ENCODE measurements at regions not wholly inside any gene's neighbourhood (a gene's known extent, or its start where the extent isn't known, plus 50 kb on each side); places are given as distances from the start of the nearest gene placed in this dataset.

DNA sequence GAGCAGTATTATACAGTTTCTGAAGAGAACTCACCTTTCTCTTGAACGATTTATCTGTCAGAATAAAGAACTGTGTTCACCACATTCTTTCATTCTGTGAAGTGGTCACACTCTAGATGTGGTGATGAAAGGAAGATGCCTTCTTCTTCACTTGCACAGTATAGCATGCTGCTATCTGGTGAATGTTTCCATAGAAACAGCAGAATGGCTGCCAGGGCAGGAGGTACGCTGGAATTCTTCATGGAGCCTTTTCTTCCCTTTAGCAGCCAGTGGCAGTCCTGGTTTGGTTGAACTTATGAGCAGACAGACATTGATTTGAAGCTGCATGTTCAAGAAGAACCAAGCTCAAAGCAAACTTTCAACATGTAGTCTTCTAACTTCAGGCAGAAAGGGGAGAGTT lies 1157.9 kb upstream of the LRRTM1 start:
- ATAC-seq, result no peak
- TF ChIP-seq POLR2AphosphoS5 (IDR thresholded peaks at IDR 0.05; ENCODE audit: low read depth, low read length), result no peak
- no peak for TF ChIP-seq CTCF (IDR thresholded peaks at IDR 0.05)
- no peak for DNase-seq (ENCODE audit: low read depth, low spot score)
- in situ Hi-C loops (cut with HindIII; ENCODE audit: low pct_unique_long_range_greater_than_20kb, low sequenced_read_pairs), result no loop called here
- H3K27ac ChIP-seq (ENCODE audit: low read length), result no peak overlapping the region
- ChIA-PET POLR2A (no interaction called here), CTCF (no interaction called here)
- no peak overlapping the region for H3K4me3 ChIP-seq (ENCODE audit: low read depth in 2 of 2, low read length in 2 of 2)
- no TSS peak for BruUV-seq (replicated peaks)
- no peaks in the 10 kb centered on the region for H3K4me1 ChIP-seq (ENCODE audit: control insufficient read depth, insufficient read depth, low read length)
- intact Hi-C loops (cut with micrococcal nuclease; ENCODE audit: unreplicated experiment), result no loop called here
- no peaks in the 10 kb centered on the region for H3K27me3 ChIP-seq (ENCODE audit: control insufficient read depth, insufficient read depth, low read length)
- no peaks in the 10 kb centered on the region for H3K9me3 ChIP-seq (ENCODE audit: control insufficient read depth, insufficient read depth, low read depth, low read length)
- H3K36me3 ChIP-seq (ENCODE audit: control insufficient read depth, insufficient read depth, low read length), result no peaks in the 10 kb centered on the region

DNA sequence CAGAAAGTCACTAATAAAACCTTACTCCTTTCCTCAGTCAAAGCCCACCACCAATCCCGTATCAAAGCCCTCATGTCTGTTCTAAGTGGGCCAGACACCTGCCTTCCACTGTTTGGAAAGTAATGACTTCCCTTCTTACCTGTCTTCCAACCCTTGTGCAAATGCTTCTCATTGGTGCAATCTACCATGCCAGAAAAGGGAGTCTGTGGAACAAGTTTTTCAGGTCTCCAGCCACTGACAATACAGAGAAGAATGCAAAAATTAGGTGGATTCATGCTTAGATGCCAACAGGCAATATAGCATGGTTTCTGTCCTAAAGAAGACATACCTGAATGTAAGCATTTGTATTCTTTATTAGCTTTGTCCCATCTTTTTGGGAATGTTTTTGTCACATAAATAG lies 1140.6 kb upstream of the LRRTM1 start:
- TF ChIP-seq, protein P1, sequence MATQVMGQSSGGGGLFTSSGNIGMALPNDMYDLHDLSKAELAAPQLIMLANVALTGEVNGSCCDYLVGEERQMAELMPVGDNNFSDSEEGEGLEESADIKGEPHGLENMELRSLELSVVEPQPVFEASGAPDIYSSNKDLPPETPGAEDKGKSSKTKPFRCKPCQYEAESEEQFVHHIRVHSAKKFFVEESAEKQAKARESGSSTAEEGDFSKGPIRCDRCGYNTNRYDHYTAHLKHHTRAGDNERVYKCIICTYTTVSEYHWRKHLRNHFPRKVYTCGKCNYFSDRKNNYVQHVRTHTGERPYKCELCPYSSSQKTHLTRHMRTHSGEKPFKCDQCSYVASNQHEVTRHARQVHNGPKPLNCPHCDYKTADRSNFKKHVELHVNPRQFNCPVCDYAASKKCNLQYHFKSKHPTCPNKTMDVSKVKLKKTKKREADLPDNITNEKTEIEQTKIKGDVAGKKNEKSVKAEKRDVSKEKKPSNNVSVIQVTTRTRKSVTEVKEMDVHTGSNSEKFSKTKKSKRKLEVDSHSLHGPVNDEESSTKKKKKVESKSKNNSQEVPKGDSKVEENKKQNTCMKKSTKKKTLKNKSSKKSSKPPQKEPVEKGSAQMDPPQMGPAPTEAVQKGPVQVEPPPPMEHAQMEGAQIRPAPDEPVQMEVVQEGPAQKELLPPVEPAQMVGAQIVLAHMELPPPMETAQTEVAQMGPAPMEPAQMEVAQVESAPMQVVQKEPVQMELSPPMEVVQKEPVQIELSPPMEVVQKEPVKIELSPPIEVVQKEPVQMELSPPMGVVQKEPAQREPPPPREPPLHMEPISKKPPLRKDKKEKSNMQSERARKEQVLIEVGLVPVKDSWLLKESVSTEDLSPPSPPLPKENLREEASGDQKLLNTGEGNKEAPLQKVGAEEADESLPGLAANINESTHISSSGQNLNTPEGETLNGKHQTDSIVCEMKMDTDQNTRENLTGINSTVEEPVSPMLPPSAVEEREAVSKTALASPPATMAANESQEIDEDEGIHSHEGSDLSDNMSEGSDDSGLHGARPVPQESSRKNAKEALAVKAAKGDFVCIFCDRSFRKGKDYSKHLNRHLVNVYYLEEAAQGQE (IDR thresholded peaks at IDR 0.05; ENCODE audit: insufficient read depth in 1 of 2, low read depth in 2 of 2, low read length in 1 of 2), result no peak
- TF ChIP-seq POLR2AphosphoS5 (IDR thresholded peaks at IDR 0.05; ENCODE audit: low read depth, low read length) (no peak), TCF7L2 (IDR thresholded peaks at IDR 0.05; ENCODE audit: low read depth, low read length) (no peak)
- H3K36me3 ChIP-seq (ENCODE audit: control insufficient read depth, insufficient read depth, low read length), result no peaks in the 10 kb centered on the region
- in situ Hi-C loops (cut with HindIII; ENCODE audit: low pct_unique_long_range_greater_than_20kb, low sequenced_read_pairs) (no loop called here), intact Hi-C loops (cut with micrococcal nuclease; ENCODE audit: unreplicated experiment) (no loop called here)
- H3K9me3 ChIP-seq (ENCODE audit: control insufficient read depth, insufficient read depth, low read depth, low read length), result no peaks in the 10 kb centered on the region
- H3K4me3 ChIP-seq (ENCODE audit: low read depth in 2 of 2, low read length in 2 of 2), result no peak overlapping the region
- ChIA-PET CTCF (no interaction called here), POLR2A (no interaction called here)
- BruUV-seq (replicated peaks), result no TSS peak
- H3K27ac ChIP-seq (ENCODE audit: low read length), result no peak overlapping the region
- H3K4me1 ChIP-seq (ENCODE audit: control insufficient read depth, insufficient read depth, low read length), result no peaks in the 10 kb centered on the region
- H3K27me3 ChIP-seq (ENCODE audit: control insufficient read depth, insufficient read depth, low read length), result no peaks in the 10 kb centered on the region
- no peak for DNase-seq (ENCODE audit: low read depth, low spot score)
- no peak for ATAC-seq

GRCh38 chr2:81437456-81438000 lies 1133.0 kb upstream of the LRRTM1 start:
- Histone ChIP-seq H3K9me3 (ENCODE audit: control insufficient read depth, insufficient read depth, low read depth, low read length) (no peaks in the 10 kb centered on the region), H3K27me3 (ENCODE audit: control insufficient read depth, insufficient read depth, low read length) (no peaks in the 10 kb centered on the region), H3K36me3 (ENCODE audit: control insufficient read depth, insufficient read depth, low read length) (no peaks in the 10 kb centered on the region), H3K4me3 (ENCODE audit: low read depth in 2 of 2, low read length in 2 of 2) (no peak overlapping the region), H3K4me1 (ENCODE audit: control insufficient read depth, insufficient read depth, low read length) (no peaks in the 10 kb centered on the region), H3K27ac (ENCODE audit: low read length) (no peak overlapping the region)
- ChIA-PET CTCF (no interaction called here), POLR2A (no interaction called here)
- no TSS peak for BruUV-seq (replicated peaks)
- no peak for TF ChIP-seq CTCF (IDR thresholded peaks at IDR 0.05)
- TF ChIP-seq, protein P1 (IDR thresholded peaks at IDR 0.05; ENCODE audit: insufficient read depth in 1 of 2, low read depth in 2 of 2, low read length in 1 of 2), result no peak
- TF ChIP-seq POLR2AphosphoS5 (IDR thresholded peaks at IDR 0.05; ENCODE audit: low read depth, low read length), result no peak
- no peak for TF ChIP-seq SIN3A (IDR thresholded peaks at IDR 0.05; ENCODE audit: borderline replicate concordance, insufficient read depth, low read depth, low read length)
- no peak for TF ChIP-seq TCF7L2 (IDR thresholded peaks at IDR 0.05; ENCODE audit: low read depth, low read length)
- no peak for DNase-seq (ENCODE audit: low read depth, low spot score)
- intact Hi-C loops (cut with micrococcal nuclease; ENCODE audit: unreplicated experiment), result no loop called here
- ATAC-seq, result no peak
- in situ Hi-C loops (cut with HindIII; ENCODE audit: low pct_unique_long_range_greater_than_20kb, low sequenced_read_pairs), result no loop called here

All from Panc1 (cell line).